ENCODE measurements at regions not wholly inside any gene's neighbourhood (a gene's known extent, or its start where the extent isn't known, plus 50 kb on each side); places are given as distances from the start of the nearest gene placed in this dataset.

GRCh38 chrX:39897741-39898097 is 200.0 kb downstream of the BCOR start:
- Histone ChIP-seq H3K36me3 (ENCODE audit: control insufficient read depth, insufficient read depth, low read length) (no peaks in the 10 kb centered on the region), H3K27me3 (ENCODE audit: control insufficient read depth, insufficient read depth, low read length) (peaks cover 5% of the 10 kb centered on the region), H3K4me3 (ENCODE audit: low read depth, low read length) (no peak overlapping the region)
- TF ChIP-seq CTCF (IDR thresholded peaks at IDR 0.05; ENCODE audit: insufficient read depth, low read length, poor library complexity, severe bottlenecking), result no peak
- DNase-seq (ENCODE audit: low read depth), result no peak

GRCh38 chrX:39898147-39898546 is 199.6 kb downstream of the BCOR start:
- Histone ChIP-seq H3K36me3 (ENCODE audit: control insufficient read depth, insufficient read depth, low read length) (no peaks in the 10 kb centered on the region), H3K27me3 (ENCODE audit: control insufficient read depth, insufficient read depth, low read length) (peaks cover 5% of the 10 kb centered on the region), H3K4me3 (ENCODE audit: low read depth, low read length) (no peak overlapping the region)
- DNase-seq (ENCODE audit: low read depth), result no peak
- TF ChIP-seq CTCF (IDR thresholded peaks at IDR 0.05; ENCODE audit: insufficient read depth, low read length, poor library complexity, severe bottlenecking), result no peak

DNA sequence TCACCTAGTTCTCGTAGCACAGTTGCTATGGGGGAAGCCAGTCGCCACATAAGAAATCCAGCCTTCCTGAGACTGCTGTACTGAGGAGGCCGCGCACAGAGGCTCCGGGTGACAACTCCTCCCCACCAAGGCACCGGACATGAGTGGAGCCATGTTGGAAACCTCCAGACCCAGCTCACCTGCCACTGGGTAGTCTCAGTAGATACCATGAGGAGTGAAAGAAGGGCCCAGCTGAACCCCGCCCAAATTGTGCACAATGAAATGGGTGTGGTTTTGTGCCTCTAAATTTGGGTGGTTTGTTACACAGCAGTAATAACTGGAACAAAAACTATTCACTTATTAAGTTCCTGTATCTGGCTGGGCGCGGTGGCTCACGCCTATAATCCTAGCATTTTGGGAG is 198.7 kb downstream of the BCOR start:
- no peak for DNase-seq (ENCODE audit: low read depth)
- H3K4me3 ChIP-seq (ENCODE audit: low read depth, low read length), result no peak overlapping the region
- TF ChIP-seq CTCF (IDR thresholded peaks at IDR 0.05; ENCODE audit: insufficient read depth, low read length, poor library complexity, severe bottlenecking), result no peak
- peaks cover 5% of the 10 kb centered on the region for H3K27me3 ChIP-seq (ENCODE audit: control insufficient read depth, insufficient read depth, low read length)
- H3K36me3 ChIP-seq (ENCODE audit: control insufficient read depth, insufficient read depth, low read length), result no peaks in the 10 kb centered on the region

- Histone ChIP-seq H3K4me3 (ENCODE audit: low read depth, low read length) (no peak overlapping the region), H3K27me3 (ENCODE audit: control insufficient read depth, insufficient read depth, low read length) (peaks cover 5% of the 10 kb centered on the region), H3K36me3 (ENCODE audit: control insufficient read depth, insufficient read depth, low read length) (no peaks in the 10 kb centered on the region)
- DNase-seq (ENCODE audit: low read depth), result no peak
- TF ChIP-seq CTCF (IDR thresholded peaks at IDR 0.05; ENCODE audit: insufficient read depth, low read length, poor library complexity, severe bottlenecking), result no peak
Observed at GRCh38 chrX:39899856-39900776, 197.6 kb downstream of the BCOR start.

GRCh38 chrX:39900777-39901170 is 197.0 kb downstream of the BCOR start:
- Histone ChIP-seq H3K27me3 (ENCODE audit: control insufficient read depth, insufficient read depth, low read length) (peaks cover 5% of the 10 kb centered on the region), H3K4me3 (ENCODE audit: low read depth, low read length) (no peak overlapping the region), H3K36me3 (ENCODE audit: control insufficient read depth, insufficient read depth, low read length) (no peaks in the 10 kb centered on the region)
- no peak for TF ChIP-seq CTCF (IDR thresholded peaks at IDR 0.05; ENCODE audit: insufficient read depth, low read length, poor library complexity, severe bottlenecking)
- DNase-seq (ENCODE audit: low read depth), result no peak

- no peak for TF ChIP-seq CTCF (IDR thresholded peaks at IDR 0.05; ENCODE audit: insufficient read depth, low read length, poor library complexity, severe bottlenecking)
- DNase-seq (ENCODE audit: low read depth), result no peak
- no peak overlapping the region for H3K4me3 ChIP-seq (ENCODE audit: low read depth, low read length)
- H3K36me3 ChIP-seq (ENCODE audit: control insufficient read depth, insufficient read depth, low read length), result no peaks in the 10 kb centered on the region
- H3K27me3 ChIP-seq (ENCODE audit: control insufficient read depth, insufficient read depth, low read length), result peaks cover 5% of the 10 kb centered on the region
Observed at GRCh38 chrX:39903343-39903742, 194.4 kb downstream of the BCOR start.
